Mononuclear cell (primary cell): ENCODE measurements at regions not wholly inside any gene's neighbourhood (a gene's known extent, or its start where the extent isn't known, plus 50 kb on each side); places are given as distances from the start of the nearest gene placed in this dataset.
"Not testable (repeated sequence)": the region's sequence is repeated elsewhere in the genome, so short reads cannot be mapped to it uniquely, and the experiment has no call there.

ENCODE experiments used
- H3K27me3 ChIP-seq: 2 replicates; pipeline ENCODE4 v1.6.0; 2011; ENCODE audit warnings: low read length, control low read depth; ENCODE audit not compliant: insufficient read depth
- H3K4me1 ChIP-seq: 2 replicates; pipeline ENCODE4 v1.5.1; 2011; ENCODE audit warnings: mild to moderate bottlenecking, low read length, control low read depth; ENCODE audit not compliant: insufficient read depth
- H3K4me3 ChIP-seq: 2 replicates; pipeline ENCODE4 v1.5.1; 2011; ENCODE audit warnings: mild to moderate bottlenecking, low read length, moderate library complexity
- H3K9me3 ChIP-seq: 2 replicates; pipeline ENCODE4 v1.5.1; 2011; ENCODE audit warnings: low read depth, mild to moderate bottlenecking, control low read depth, low read length

- no peaks in the 10 kb centered on the region for H3K27me3 ChIP-seq
- no peaks in the 10 kb centered on the region for H3K4me1 ChIP-seq
- no peak overlapping the region for H3K4me3 ChIP-seq
- no peaks in the 10 kb centered on the region for H3K9me3 ChIP-seq
Observed at GRCh38 chr2:7121851-7122250, 204.6 kb downstream of the RNF144A start.

DNA sequence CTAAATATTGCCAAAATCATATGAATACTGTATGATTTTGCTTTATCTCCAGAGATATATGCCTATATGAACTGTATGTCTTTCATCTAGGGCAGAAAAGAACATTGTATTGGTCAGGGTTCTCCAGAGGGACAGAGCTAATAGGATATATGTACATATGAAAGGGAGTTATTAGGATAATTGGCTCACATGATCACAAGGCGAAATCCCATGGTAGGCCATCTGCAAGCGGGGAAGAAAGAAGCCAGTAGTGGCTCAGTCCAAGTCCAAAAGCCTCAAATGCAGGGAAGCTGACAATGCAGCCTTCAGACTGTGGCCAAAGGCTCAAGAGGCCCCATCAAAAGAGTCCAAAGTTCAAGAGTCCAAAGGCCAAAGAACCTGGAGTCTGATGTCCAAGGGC is 209.9 kb downstream of the RNF144A start:
- Histone ChIP-seq H3K9me3 (no peaks in the 10 kb centered on the region), H3K27me3 (no peaks in the 10 kb centered on the region), H3K4me3 (no peak overlapping the region)

DNA sequence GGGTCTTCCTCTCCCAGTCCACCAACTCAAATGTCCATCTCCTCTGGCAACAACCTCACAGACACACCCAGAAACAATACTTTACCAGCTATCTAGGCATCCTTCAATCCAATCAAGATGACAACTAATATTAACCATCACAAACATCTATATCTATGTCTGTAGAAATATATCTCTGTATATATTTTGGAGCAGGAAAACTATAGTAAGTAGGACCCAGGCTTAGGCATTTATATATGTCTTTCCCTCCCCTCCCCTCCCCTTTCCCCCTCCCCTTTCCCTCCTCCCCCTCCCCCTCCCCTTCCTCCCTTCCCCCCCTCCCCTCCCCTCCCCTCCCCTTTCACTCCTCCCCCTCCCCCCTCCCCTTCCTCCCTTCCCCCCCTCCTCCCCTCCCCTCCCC is 210.5 kb downstream of the RNF144A start:
- H3K9me3 ChIP-seq, result no peaks in the 10 kb centered on the region
- H3K4me1 ChIP-seq, result no peaks in the 10 kb centered on the region
- no peaks in the 10 kb centered on the region for H3K27me3 ChIP-seq
- no peak overlapping the region for H3K4me3 ChIP-seq

More for the DNA sequence above, 209.9 kb downstream of the RNF144A start:
- no peaks in the 10 kb centered on the region for H3K4me1 ChIP-seq

GRCh38 chr2:7131261-7131660 is 214.0 kb downstream of the RNF144A start:
- Histone ChIP-seq H3K4me3 (no peak overlapping the region), H3K4me1 (no peaks in the 10 kb centered on the region), H3K9me3 (no peaks in the 10 kb centered on the region), H3K27me3 (no peaks in the 10 kb centered on the region)

GRCh38 chr2:7132753-7133152 is 215.5 kb downstream of the RNF144A start:
- Histone ChIP-seq H3K27me3 (no peaks in the 10 kb centered on the region), H3K4me3 (no peak overlapping the region), H3K9me3 (no peaks in the 10 kb centered on the region), H3K4me1 (no peaks in the 10 kb centered on the region)

GRCh38 chr2:7133521-7133920 is 216.3 kb downstream of the RNF144A start:
- Histone ChIP-seq H3K27me3 (no peaks in the 10 kb centered on the region), H3K9me3 (no peaks in the 10 kb centered on the region), H3K4me1 (no peaks in the 10 kb centered on the region), H3K4me3 (no peak overlapping the region)

DNA sequence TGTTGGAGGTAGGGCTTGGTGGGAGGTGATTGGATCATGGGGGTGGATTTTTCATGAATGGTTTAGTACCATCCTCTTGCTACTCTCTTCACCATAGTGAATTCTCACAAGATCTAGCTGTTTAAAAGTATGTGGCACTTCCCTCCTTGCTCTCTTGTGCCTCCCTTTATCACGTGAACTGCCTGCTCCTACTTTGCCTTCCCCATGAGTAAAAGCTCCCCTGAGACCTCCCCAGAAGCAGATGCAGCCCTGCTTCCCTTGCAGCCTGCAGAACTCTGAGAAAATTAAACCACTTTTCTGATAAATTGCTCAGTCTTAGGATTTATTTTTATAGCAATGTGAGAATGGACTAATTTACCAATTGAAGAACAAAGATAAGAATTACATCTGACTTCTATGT is 223.1 kb downstream of the RNF144A start:
- no peaks in the 10 kb centered on the region for H3K4me1 ChIP-seq
- H3K4me3 ChIP-seq, result no peak overlapping the region
- no peaks in the 10 kb centered on the region for H3K27me3 ChIP-seq
- no peaks in the 10 kb centered on the region for H3K9me3 ChIP-seq

GRCh38 chr2:7145707-7146106 is 228.5 kb downstream of the RNF144A start:
- Histone ChIP-seq H3K4me3 (no peak overlapping the region), H3K27me3 (no peaks in the 10 kb centered on the region), H3K4me1 (no peaks in the 10 kb centered on the region), H3K9me3 (no peaks in the 10 kb centered on the region)

DNA sequence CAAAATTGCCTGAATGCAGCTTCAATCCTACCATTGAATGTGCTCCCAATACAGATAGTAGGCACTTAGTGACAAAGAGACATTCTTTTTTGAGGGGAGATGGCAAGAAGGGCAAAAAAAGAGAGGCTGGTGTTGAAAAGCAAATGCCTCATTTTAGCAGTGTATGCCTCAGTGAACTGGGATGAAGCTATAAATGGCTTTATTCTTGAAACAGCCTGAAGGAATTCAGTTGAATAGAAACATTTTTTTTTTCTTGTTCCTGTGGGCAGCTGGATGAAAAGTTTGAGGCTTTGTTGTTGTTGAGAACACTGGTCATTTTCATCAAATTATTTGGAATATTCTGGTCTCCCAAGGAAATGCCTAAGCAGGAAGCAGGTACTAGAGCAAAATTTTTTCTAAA is 228.9 kb downstream of the RNF144A start:
- Histone ChIP-seq H3K9me3 (no peaks in the 10 kb centered on the region), H3K4me1 (no peaks in the 10 kb centered on the region), H3K4me3 (no peak overlapping the region), H3K27me3 (no peaks in the 10 kb centered on the region)

DNA sequence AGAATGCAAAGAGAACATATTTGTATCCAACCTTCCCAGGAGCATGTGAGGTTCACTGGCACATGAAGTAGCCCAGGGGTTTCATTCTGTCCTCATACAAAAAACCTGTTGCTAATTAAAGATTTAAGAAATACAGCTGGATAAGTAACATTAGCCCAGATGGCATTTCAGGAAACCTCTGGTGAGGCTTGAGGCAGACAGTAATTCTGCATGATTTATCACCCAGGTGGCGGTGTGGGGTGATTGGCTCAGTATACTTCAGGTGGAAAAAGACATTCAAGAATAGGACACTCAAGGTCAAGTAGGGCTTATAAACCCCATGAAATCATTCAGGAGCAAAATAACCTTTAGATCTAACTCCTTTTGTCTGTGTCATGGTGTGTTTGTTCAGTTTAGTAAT is 237.4 kb downstream of the RNF144A start:
- Histone ChIP-seq H3K9me3 (peaks cover 11% of the 10 kb centered on the region), H3K4me3 (no peak overlapping the region), H3K27me3 (no peaks in the 10 kb centered on the region), H3K4me1 (no peaks in the 10 kb centered on the region)

DNA sequence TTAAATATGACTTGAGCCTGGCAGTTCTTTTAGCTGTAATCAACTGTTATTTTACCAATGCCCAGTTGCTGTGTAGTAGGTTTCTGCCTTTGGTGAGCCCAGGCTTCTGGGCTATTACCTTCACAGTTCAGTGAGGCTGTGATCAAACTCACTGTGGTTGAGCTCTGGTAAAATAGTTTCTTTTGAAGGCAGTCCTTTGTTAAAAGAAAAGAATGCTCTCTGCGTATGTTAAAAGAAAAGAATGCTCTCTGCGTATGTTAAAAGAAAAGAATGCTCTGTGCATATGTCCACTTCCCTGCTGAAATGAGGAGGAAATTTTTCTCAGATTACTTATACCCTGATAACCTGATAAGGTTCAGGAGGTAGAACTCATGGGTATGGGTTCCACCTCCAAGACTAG is 244.3 kb downstream of the RNF144A start:
- Histone ChIP-seq H3K4me3 (no peak overlapping the region), H3K4me1 (no peaks in the 10 kb centered on the region), H3K27me3 (no peaks in the 10 kb centered on the region), H3K9me3 (no peaks in the 10 kb centered on the region)

- H3K4me1 ChIP-seq, result no peaks in the 10 kb centered on the region
- no peaks in the 10 kb centered on the region for H3K9me3 ChIP-seq
- no peak overlapping the region for H3K4me3 ChIP-seq
- H3K27me3 ChIP-seq, result no peaks in the 10 kb centered on the region
Observed at GRCh38 chr2:7165736-7166135, 248.5 kb downstream of the RNF144A start.

- Histone ChIP-seq H3K4me1 (no peaks in the 10 kb centered on the region), H3K4me3 (no peak overlapping the region), H3K27me3 (no peaks in the 10 kb centered on the region), H3K9me3 (no peaks in the 10 kb centered on the region)
Observed at GRCh38 chr2:7167801-7168411, 250.7 kb downstream of the RNF144A start.

DNA sequence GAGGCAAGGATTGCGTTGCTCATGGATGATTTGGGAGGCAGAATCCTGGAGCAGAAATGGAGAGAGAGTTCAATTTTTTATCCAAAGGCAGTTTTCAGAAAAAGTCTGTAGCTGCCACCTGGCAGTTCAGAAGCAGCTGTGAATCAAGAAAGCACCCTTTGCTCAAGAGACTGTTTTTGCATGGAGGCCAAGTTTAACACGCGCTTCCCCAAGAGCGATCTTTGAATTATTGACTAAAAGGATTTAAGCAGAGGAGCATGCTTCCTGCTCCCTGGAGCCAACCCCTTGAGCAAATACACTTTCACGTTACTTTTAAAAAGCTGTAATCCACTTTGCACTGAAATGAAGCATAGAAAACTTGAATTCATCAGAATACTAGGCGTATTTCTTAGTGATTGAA is 252.4 kb downstream of the RNF144A start:
- no peaks in the 10 kb centered on the region for H3K27me3 ChIP-seq
- H3K4me3 ChIP-seq, result no peak overlapping the region
- H3K9me3 ChIP-seq, result no peaks in the 10 kb centered on the region
- no peaks in the 10 kb centered on the region for H3K4me1 ChIP-seq

DNA sequence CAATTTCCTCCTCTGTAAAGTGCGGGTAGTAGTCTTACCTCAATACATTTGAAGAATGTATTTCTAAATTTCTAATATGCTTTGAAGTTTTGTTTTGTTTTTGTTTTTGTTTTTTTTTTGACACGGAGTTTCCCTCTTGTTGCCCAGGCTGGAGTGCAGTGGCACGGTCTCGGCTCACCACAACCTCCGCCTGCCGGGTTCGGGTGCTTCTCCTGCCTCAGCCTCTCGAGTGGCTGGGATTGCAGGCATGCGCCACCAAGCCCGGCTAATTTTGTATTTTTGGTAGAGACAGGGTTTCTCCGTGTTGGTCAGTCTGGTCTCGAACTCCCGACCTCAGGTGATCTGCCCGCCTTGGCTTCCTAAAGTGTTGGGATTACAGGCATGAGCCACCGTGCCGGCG is 261.8 kb downstream of the RNF144A start:
- H3K27me3 ChIP-seq, H3K4me1 ChIP-seq, H3K9me3 ChIP-seq, H3K4me3 ChIP-seq: not testable (repeated sequence)

- Histone ChIP-seq H3K27me3 (no peaks in the 10 kb centered on the region), H3K4me1 (no peaks in the 10 kb centered on the region), H3K4me3 (no peak overlapping the region), H3K9me3 (no peaks in the 10 kb centered on the region)
Observed at GRCh38 chr2:7180638-7181370, 263.6 kb downstream of the RNF144A start.
